PC-3 (cell line): ENCODE measurements at regions not wholly inside any gene's neighbourhood (a gene's known extent, or its start where the extent isn't known, plus 50 kb on each side); places are given as distances from the start of the nearest gene placed in this dataset.

ENCODE experiments used
- ATAC-seq: fragments of 200-7000 bp; cut with Tn5 transposase; 2 replicates; pipeline ENCODE4 v1.9.1; 2020; ENCODE audit warnings: mild to moderate bottlenecking, moderate library complexity
- BruUV-seq: library from RNA; stranded (reverse); fragments of 400-500 nt; replicated peaks from 2 replicates; lab custom pipeline; 2021; lab: Mats Ljungman, UMichigan
- CTCF ChIA-PET: fragments of 300-600 bp; sonication (Branson Sonifier 250); formaldehyde crosslinking; loops from one replicate; lab custom pipeline; 2022; ENCODE audit warnings: antibody characterized with exemption; lab: Charles Lee
- POLR2A ChIA-PET: fragments of 300-600 bp; sonication (Branson Sonifier 250); formaldehyde crosslinking; loops from one replicate; lab custom pipeline; 2022; ENCODE audit warnings: antibody characterized with exemption; ENCODE audit not compliant: unreplicated experiment; lab: Charles Lee
- DNase-seq: peaks from one replicate; pipeline ENCODE4 v3.0.0-alpha.2; 2015
- H2AFZ ChIP-seq: fragments of 300-600 bp; sonication (generic); 2 replicates; pipeline ENCODE4 v1.6.0; 2016; ENCODE audit warnings: antibody characterized with exemption, low read length
- H3F3A ChIP-seq: fragments of 300-600 bp; sonication (generic); one replicate; pipeline ENCODE4 v1.6.0; 2017; ENCODE audit warnings: antibody characterized with exemption, low read length, control low read depth, mild to moderate bottlenecking; ENCODE audit not compliant: unreplicated experiment
- H3K27ac ChIP-seq: fragments of 300-600 bp; sonication (generic); 2 replicates; pipeline ENCODE4 v1.5.1; 2016; ENCODE audit warnings: mild to moderate bottlenecking, low read length
- H3K27me3 ChIP-seq: fragments of 300-600 bp; sonication (generic); 2 replicates; pipeline ENCODE4 v1.6.1; 2016; ENCODE audit warnings: low read length, mixed read lengths
- H3K36me3 ChIP-seq: fragments of 300-600 bp; sonication (generic); 2 replicates; pipeline ENCODE4 v1.6.1; 2016; ENCODE audit warnings: low read depth, mixed run types, low read length, mixed read lengths
- H3K4me1 ChIP-seq: fragments of 300-600 bp; sonication (generic); 2 replicates; pipeline ENCODE4 v1.5.1; 2016; ENCODE audit warnings: low read length; ENCODE audit not compliant: insufficient read depth
- H3K4me2 ChIP-seq: fragments of 300-600 bp; sonication (generic); 2 replicates; pipeline ENCODE4 v1.6.0; 2016; ENCODE audit warnings: low read length
- H3K4me3 ChIP-seq: fragments of 300-600 bp; sonication (generic); 2 replicates; pipeline ENCODE4 v1.5.1; 2016; ENCODE audit warnings: mild to moderate bottlenecking, low read length, mixed read lengths
- H3K79me2 ChIP-seq: fragments of 300-600 bp; sonication (generic); 2 replicates; pipeline ENCODE4 v1.6.1; 2017; ENCODE audit warnings: low read length, mixed read lengths
- H3K9ac ChIP-seq: fragments of 300-600 bp; sonication (generic); 2 replicates; pipeline ENCODE4 v1.6.0; 2016; ENCODE audit warnings: mild to moderate bottlenecking, low read length
- H3K9me2 ChIP-seq: fragments of 300-600 bp; sonication (generic); replicated peaks from 2 replicates; pipeline ENCODE4 v1.6.1; 2016; ENCODE audit warnings: mixed run types, low read length, mixed read lengths
- H3K9me3 ChIP-seq: fragments of 300-600 bp; sonication (generic); 2 replicates; pipeline ENCODE4 v1.6.1; 2016; ENCODE audit warnings: low read length, mixed read lengths
- H4K20me1 ChIP-seq: fragments of 300-600 bp; sonication (generic); 2 replicates; pipeline ENCODE4 v1.6.1; 2016; ENCODE audit warnings: low read length, mixed read lengths
- CTCF ChIP-seq: fragments of 300-600 bp; sonication (generic); conservative IDR thresholded peaks from 2 replicates; pipeline ENCODE4 v1.5.1; 2017; ENCODE audit warnings: antibody characterized with exemption, low read depth, mild to moderate bottlenecking, low read length
- EZH2 ChIP-seq: fragments of 300-600 bp; sonication (generic); IDR thresholded peaks from one replicate; pipeline ENCODE4 v1.6.1; 2017; ENCODE audit warnings: antibody characterized with exemption, mild to moderate bottlenecking, low read length; ENCODE audit not compliant: unreplicated experiment
- EZH2phosphoT487 ChIP-seq: fragments of 300-600 bp; sonication (generic); IDR thresholded peaks from 2 replicates; pipeline ENCODE4 v1.6.1; 2018; ENCODE audit warnings: mild to moderate bottlenecking, antibody characterized with exemption, low read length, borderline replicate concordance
- intact Hi-C: fragments of 100-400 bp; cut with micrococcal nuclease; formaldehyde crosslinking; loops from 2 replicates; pipeline ENCODE4 v1.9.0; 2023

- Histone ChIP-seq H3K79me2 (no peaks in the 10 kb centered on the region), H4K20me1 (no peaks in the 10 kb centered on the region), H3K4me3 (no peak overlapping the region), H3K4me1 (no peaks in the 10 kb centered on the region), H3K27ac (no peak overlapping the region), H3F3A (no peaks in the 10 kb centered on the region), H2AFZ (no peak overlapping the region), H3K9me2 (no peaks in the 10 kb centered on the region), H3K27me3 (no peaks in the 10 kb centered on the region), H3K9ac (no peak overlapping the region), H3K36me3 (no peaks in the 10 kb centered on the region), H3K4me2 (no peak overlapping the region), H3K9me3 (no peaks in the 10 kb centered on the region)
- intact Hi-C loops = no loop called here
- POLR2A ChIA-PET = no interaction called here
- TF ChIP-seq EZH2phosphoT487 (no peak), CTCF (no peak)
- DNase-seq (no peak), ATAC-seq (no peak)
- CTCF ChIA-PET = no interaction called here
- BruUV-seq = no TSS peak
These were observed 237.8 kb upstream of the TLE4 start for GRCh38 chr9:79334001-79334400.

DNA sequence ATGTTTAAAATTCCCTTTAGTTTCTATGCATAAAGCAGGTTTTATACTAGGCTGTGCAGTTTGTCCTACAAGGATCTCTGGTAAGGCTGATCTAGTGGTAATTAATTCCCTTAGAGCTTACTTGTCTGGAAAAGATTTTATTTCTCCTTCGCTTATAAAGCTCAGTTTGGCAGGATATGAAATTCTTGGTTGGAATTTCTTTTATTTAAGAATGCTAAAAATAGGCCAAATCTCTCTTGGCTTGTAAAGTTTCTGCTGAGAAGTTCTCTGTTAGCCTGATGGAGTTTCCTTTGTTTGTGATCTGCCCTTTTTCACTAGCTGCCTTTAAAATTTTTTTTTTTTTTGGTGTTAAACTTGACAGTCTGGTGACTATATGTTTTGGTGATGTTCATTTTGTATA lies 237.1 kb upstream of the TLE4 start:
- ChIA-PET CTCF (no interaction called here), POLR2A (no interaction called here)
- ATAC-seq (no peak), DNase-seq (no peak)
- no peak overlapping the region for H3K27ac ChIP-seq
- H3K9ac ChIP-seq = no peak overlapping the region
- H3K79me2 ChIP-seq = no peaks in the 10 kb centered on the region
- H3K4me2 ChIP-seq = no peak overlapping the region
- no peak for TF ChIP-seq EZH2
- TF ChIP-seq EZH2phosphoT487 = no peak
- no peak for TF ChIP-seq CTCF
- no peaks in the 10 kb centered on the region for H3F3A ChIP-seq
- no TSS peak for BruUV-seq
- no peaks in the 10 kb centered on the region for H3K9me2 ChIP-seq
- intact Hi-C loops = no loop called here
- no peaks in the 10 kb centered on the region for H3K9me3 ChIP-seq
- H4K20me1 ChIP-seq = no peaks in the 10 kb centered on the region
- H3K27me3 ChIP-seq = no peaks in the 10 kb centered on the region
- no peak overlapping the region for H3K4me3 ChIP-seq
- H3K4me1 ChIP-seq = no peaks in the 10 kb centered on the region
- H3K36me3 ChIP-seq = no peaks in the 10 kb centered on the region
- no peak overlapping the region for H2AFZ ChIP-seq

DNA sequence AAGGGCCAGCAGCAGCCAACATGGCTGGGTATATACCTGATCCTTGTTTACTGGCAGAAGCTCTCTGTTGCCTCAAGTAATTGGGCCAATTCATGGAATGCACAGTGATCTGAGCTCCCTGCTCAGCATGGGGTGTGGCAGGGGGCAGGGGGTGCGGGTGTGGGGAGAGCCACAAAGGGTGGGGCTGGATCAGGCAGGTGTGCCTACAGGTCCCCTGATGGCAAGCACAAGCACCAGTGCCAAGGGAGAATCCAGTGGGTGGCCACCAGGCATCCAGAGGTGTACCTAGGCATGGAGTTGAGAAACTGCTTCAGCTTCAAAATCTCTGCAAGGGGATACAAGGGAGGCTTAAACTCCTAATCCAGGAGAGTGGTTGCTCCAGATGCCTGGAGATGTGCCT lies 235.8 kb upstream of the TLE4 start:
- no peak overlapping the region for H3K9ac ChIP-seq
- TF ChIP-seq EZH2phosphoT487 = no peak
- no peak for TF ChIP-seq EZH2
- no peak for TF ChIP-seq CTCF
- no peaks in the 10 kb centered on the region for H3K79me2 ChIP-seq
- no peaks in the 10 kb centered on the region for H3K9me2 ChIP-seq
- DNase-seq (no peak), ATAC-seq (no peak)
- H3K4me2 ChIP-seq = no peak overlapping the region
- H3K36me3 ChIP-seq = no peaks in the 10 kb centered on the region
- CTCF ChIA-PET = no interaction called here
- POLR2A ChIA-PET = no interaction called here
- H2AFZ ChIP-seq = no peak overlapping the region
- no TSS peak for BruUV-seq
- intact Hi-C loops = no loop called here
- no peaks in the 10 kb centered on the region for H3K4me1 ChIP-seq
- no peaks in the 10 kb centered on the region for H4K20me1 ChIP-seq
- H3K4me3 ChIP-seq = no peak overlapping the region
- no peak overlapping the region for H3K27ac ChIP-seq
- H3K27me3 ChIP-seq = no peaks in the 10 kb centered on the region
- no peaks in the 10 kb centered on the region for H3F3A ChIP-seq
- no peaks in the 10 kb centered on the region for H3K9me3 ChIP-seq
